Urothelium cell line (cell line): ENCODE measurements at regions not wholly inside any gene's neighbourhood (a gene's known extent, or its start where the extent isn't known, plus 50 kb on each side); places are given as distances from the start of the nearest gene placed in this dataset.

Source experiments
- DNase-seq: peaks from one replicate; pipeline ENCODE4 v3.0.0; 2011; ENCODE audit warnings: low spot score, mixed read lengths
- FAIRE-seq: peaks from 2 replicates; lab custom pipeline; 2011; peaks lifted over from hg19 to GRCh38; lab: Jason Lieb, UNC

- FAIRE-seq, result no peak
- DNase-seq, result no peak
These were observed 240.8 kb downstream of the NHLRC3 start for GRCh38 chr13:39279077-39279476.

- DNase-seq (no peak), FAIRE-seq (no peak)
These were observed 243.4 kb downstream of the NHLRC3 start for GRCh38 chr13:39281539-39282150.

GRCh38 chr13:39282400-39282972, 244.2 kb downstream of the NHLRC3 start:
- FAIRE-seq (no peak), DNase-seq (no peak)

DNA sequence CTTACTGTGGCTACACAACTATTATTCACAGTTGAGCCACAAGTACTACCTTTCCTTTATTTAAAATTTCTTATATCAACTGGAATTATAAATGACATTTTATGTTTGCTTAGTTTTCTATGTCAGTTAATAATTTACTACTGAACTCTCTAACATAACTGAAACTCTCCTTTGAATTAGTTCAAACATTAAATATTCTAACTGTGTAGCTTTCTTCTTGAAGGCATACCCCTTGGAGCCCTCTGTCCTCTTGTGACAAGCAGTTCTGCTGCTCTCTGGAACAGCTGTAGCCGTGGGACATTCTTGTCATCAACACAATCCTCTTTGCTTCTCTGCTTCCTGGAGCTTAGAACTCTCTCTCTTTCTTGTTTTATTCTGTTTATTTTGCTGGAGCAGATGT, 244.8 kb downstream of the NHLRC3 start:
- FAIRE-seq (no peak), DNase-seq (no peak)

DNA sequence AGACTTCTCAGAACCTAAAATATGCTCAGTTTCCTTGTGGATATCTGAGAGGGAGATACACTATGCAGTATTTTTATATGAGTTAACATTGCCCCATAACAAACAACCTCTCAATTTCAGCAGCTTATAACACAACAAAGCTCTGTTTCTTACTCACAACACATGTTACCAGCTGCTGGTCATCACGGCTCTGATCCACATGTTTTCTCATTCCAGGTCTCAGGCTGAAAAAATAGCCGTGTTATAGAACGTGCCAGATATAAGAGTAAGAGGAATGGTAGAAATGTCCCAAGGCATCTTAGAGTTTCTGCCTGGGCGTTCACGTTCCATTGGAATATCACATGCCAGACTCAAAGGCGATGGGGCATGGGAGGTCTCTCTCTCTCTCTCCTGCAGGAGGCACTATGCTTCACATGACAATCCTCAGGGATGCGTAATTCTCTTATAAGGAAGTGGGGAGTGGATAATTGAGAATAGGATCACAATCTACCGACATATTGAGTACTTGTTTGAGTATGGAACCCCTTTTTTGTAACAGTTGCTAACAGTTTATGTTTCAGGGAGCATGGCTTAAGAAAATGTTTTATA, 246.6 kb downstream of the NHLRC3 start:
- no peak for DNase-seq
- FAIRE-seq, result no peak
